GM23248 (cell line): ENCODE measurements at regions not wholly inside any gene's neighbourhood (a gene's known extent, or its start where the extent isn't known, plus 50 kb on each side); places are given as distances from the start of the nearest gene placed in this dataset.

ENCODE experiments used
- DNase-seq: peaks from one replicate; pipeline ENCODE4 v3.0.0-alpha.2; 2015
- H2AFZ ChIP-seq: fragments of 200-600 bp; sonication (generic); 2 replicates; pipeline ENCODE4 v1.6.1; 2016; ENCODE audit warnings: antibody characterized with exemption
- H3F3A ChIP-seq: fragments of 200-600 bp; sonication (generic); 2 replicates; pipeline ENCODE4 v1.6.1; 2016; ENCODE audit warnings: mild to moderate bottlenecking, antibody characterized with exemption, mixed run types; ENCODE audit not compliant: insufficient read depth
- H3K27ac ChIP-seq: fragments of 200-600 bp; sonication (generic); 2 replicates; pipeline ENCODE4 v1.5.1; 2016; ENCODE audit warnings: mild to moderate bottlenecking
- H3K27me3 ChIP-seq: fragments of 200-600 bp; sonication (generic); replicated peaks from 2 replicates; pipeline ENCODE4 v1.6.1; 2016; ENCODE audit warnings: mild to moderate bottlenecking; ENCODE audit not compliant: insufficient read depth
- H3K36me3 ChIP-seq: fragments of 200-600 bp; sonication (generic); 2 replicates; pipeline ENCODE4 v1.6.1; 2016; ENCODE audit warnings: low read depth, mild to moderate bottlenecking
- H3K4me1 ChIP-seq: fragments of 200-600 bp; sonication (generic); 2 replicates; pipeline ENCODE4 v1.6.1; 2016; ENCODE audit warnings: mild to moderate bottlenecking; ENCODE audit not compliant: insufficient read depth
- H3K4me2 ChIP-seq: fragments of 200-600 bp; sonication (generic); one replicate; pipeline ENCODE4 v1.6.1; 2016; ENCODE audit warnings: mild to moderate bottlenecking; ENCODE audit not compliant: unreplicated experiment
- H3K4me3 ChIP-seq: fragments of 200-600 bp; sonication (generic); 2 replicates; pipeline ENCODE4 v1.5.1; 2016; ENCODE audit warnings: mild to moderate bottlenecking
- H3K79me2 ChIP-seq: fragments of 200-600 bp; sonication (generic); 2 replicates; pipeline ENCODE4 v1.6.1; 2016; ENCODE audit warnings: mild to moderate bottlenecking; ENCODE audit not compliant: insufficient read depth
- H3K9ac ChIP-seq: fragments of 200-600 bp; sonication (generic); 2 replicates; pipeline ENCODE4 v1.6.1; 2016; ENCODE audit warnings: mild to moderate bottlenecking
- H3K9me2 ChIP-seq: fragments of 200-600 bp; sonication (generic); 2 replicates; pipeline ENCODE4 v1.6.1; 2016; ENCODE audit warnings: mixed run types, mild to moderate bottlenecking, moderate library complexity; ENCODE audit not compliant: insufficient read depth
- H3K9me3 ChIP-seq: fragments of 200-600 bp; sonication (generic); one replicate; pipeline ENCODE4 v1.6.1; 2017; ENCODE audit warnings: low read depth
- H4K20me1 ChIP-seq: fragments of 200-600 bp; sonication (generic); 2 replicates; pipeline ENCODE4 v1.6.0; 2016; ENCODE audit not compliant: insufficient read depth
- EZH2 ChIP-seq: fragments of 200-600 bp; sonication (generic); IDR thresholded peaks from 2 replicates; pipeline ENCODE4 v1.6.1; 2018; ENCODE audit warnings: antibody characterized with exemption, mild to moderate bottlenecking; ENCODE audit not compliant: insufficient read depth, poor library complexity, severe bottlenecking
- EZH2phosphoT487 ChIP-seq: fragments of 200-600 bp; sonication (generic); IDR thresholded peaks from 2 replicates; pipeline ENCODE4 v1.6.1; 2018; ENCODE audit warnings: antibody characterized with exemption, moderate library complexity, mild to moderate bottlenecking, low read depth; ENCODE audit not compliant: insufficient read depth
- WGBS, 2 experiments: methylation state at CpG; one replicate each; pipeline ENCODE4 v1.1.6; 2015 to 2017; ENCODE audit warnings: low lambda C conversion rate in 2 of 2, low coverage in 1 of 2; ENCODE audit errors: missing lambda C conversion rate in 2 of 2; 5-methylcytosine and 5-hydroxymethylcytosine counted together
- in situ Hi-C: fragments of 300-500 bp; cut with MboI; formaldehyde crosslinking; loops from 2 replicates; pipeline ENCODE4 v1.15.0; 2020

GRCh38 chr1:87402241-87403002, 73.7 kb downstream of the LMO4 start:
- Histone ChIP-seq H3K79me2 (no peaks in the 10 kb centered on the region), H4K20me1 (no peaks in the 10 kb centered on the region), H3K27ac (no peak overlapping the region), H3F3A (peaks cover 25% of the 10 kb centered on the region), H3K9me3 (no peaks in the 10 kb centered on the region), H3K27me3 (0 out of 2 replicates have a peak, but pooled peaks cover 7% of the 10 kb centered on the region), H2AFZ (no peak overlapping the region), H3K4me3 (no peak overlapping the region), H3K9me2 (no peaks in the 10 kb centered on the region), H3K36me3 (no peaks in the 10 kb centered on the region), H3K4me2 (peak overlapping the region; percentile 3), H3K9ac (no peak overlapping the region), H3K4me1 (peaks cover 28% of the 10 kb centered on the region)
- TF ChIP-seq EZH2phosphoT487, result 0 out of 2 replicates have a peak, but pooled peaks have one; percentile 36
- TF ChIP-seq EZH2, result no peak
- 67 to 71% methylated on average over 6 of the region's 6 CpGs for WGBS, 2 experiments
- in situ Hi-C loops, result no loop called here
- peak; percentile 55 for DNase-seq

- H3K4me2 ChIP-seq, result no peak overlapping the region
- no peaks in the 10 kb centered on the region for H3K9me3 ChIP-seq
- no peak overlapping the region for H3K9ac ChIP-seq
- H3K36me3 ChIP-seq, result no peaks in the 10 kb centered on the region
- H3K27me3 ChIP-seq, result 0 out of 2 replicates have a peak, but pooled peaks cover 7% of the 10 kb centered on the region
- H3K4me3 ChIP-seq, result no peak overlapping the region
- H3K9me2 ChIP-seq, result no peaks in the 10 kb centered on the region
- H3K27ac ChIP-seq, result no peak overlapping the region
- in situ Hi-C loops, result no loop called here
- H3K79me2 ChIP-seq, result no peaks in the 10 kb centered on the region
- no peak for TF ChIP-seq EZH2
- no peak for DNase-seq
- WGBS, 2 experiments, result 63 to 65% methylated on average over 7 of the region's 7 CpGs
- peaks cover 20% of the 10 kb centered on the region for H3F3A ChIP-seq
- peaks cover 27% of the 10 kb centered on the region for H3K4me1 ChIP-seq
- H4K20me1 ChIP-seq, result no peaks in the 10 kb centered on the region
- no peak overlapping the region for H2AFZ ChIP-seq
These were observed 74.6 kb downstream of the LMO4 start for GRCh38 chr1:87403061-87403820.

GRCh38 chr1:87404296-87404695, 75.6 kb downstream of the LMO4 start:
- Histone ChIP-seq H3K27me3 (0 out of 2 replicates have a peak, but pooled peaks cover 7% of the 10 kb centered on the region), H3K4me1 (peaks cover 16% of the 10 kb centered on the region), H3F3A (peaks cover 16% of the 10 kb centered on the region), H3K79me2 (no peaks in the 10 kb centered on the region), H3K9me3 (no peaks in the 10 kb centered on the region), H3K36me3 (no peaks in the 10 kb centered on the region), H2AFZ (no peak overlapping the region), H3K9me2 (no peaks in the 10 kb centered on the region), H3K4me3 (no peak overlapping the region), H3K4me2 (no peak overlapping the region), H3K9ac (no peak overlapping the region), H4K20me1 (no peaks in the 10 kb centered on the region), H3K27ac (no peak overlapping the region)
- TF ChIP-seq EZH2phosphoT487 (no peak), EZH2 (no peak)
- WGBS, 2 experiments, result 93 to 95% methylated on average over 3 of the region's 3 CpGs
- DNase-seq, result no peak
- in situ Hi-C loops, result no loop called here

GRCh38 chr1:87408665-87409248, 80.1 kb downstream of the LMO4 start:
- in situ Hi-C loops, result no loop called here
- Histone ChIP-seq H3K27ac (no peak overlapping the region), H3K4me2 (no peak overlapping the region), H3K4me1 (no peaks in the 10 kb centered on the region), H3K4me3 (no peak overlapping the region), H2AFZ (no peak overlapping the region), H3K79me2 (no peaks in the 10 kb centered on the region), H3F3A (no peaks in the 10 kb centered on the region), H3K36me3 (no peaks in the 10 kb centered on the region), H3K9ac (no peak overlapping the region), H3K9me3 (no peaks in the 10 kb centered on the region), H3K9me2 (no peaks in the 10 kb centered on the region), H3K27me3 (0 out of 2 replicates have a peak, but pooled peaks cover 7% of the 10 kb centered on the region), H4K20me1 (no peaks in the 10 kb centered on the region)
- 77 to 78% methylated on average over 2 of the region's 2 CpGs for WGBS, 2 experiments
- TF ChIP-seq EZH2phosphoT487 (no peak), EZH2 (no peak)
- DNase-seq, result no peak
